ENCODE measurements at regions not wholly inside any gene's neighbourhood (a gene's known extent, or its start where the extent isn't known, plus 50 kb on each side); places are given as distances from the start of the nearest gene placed in this dataset.

DNA sequence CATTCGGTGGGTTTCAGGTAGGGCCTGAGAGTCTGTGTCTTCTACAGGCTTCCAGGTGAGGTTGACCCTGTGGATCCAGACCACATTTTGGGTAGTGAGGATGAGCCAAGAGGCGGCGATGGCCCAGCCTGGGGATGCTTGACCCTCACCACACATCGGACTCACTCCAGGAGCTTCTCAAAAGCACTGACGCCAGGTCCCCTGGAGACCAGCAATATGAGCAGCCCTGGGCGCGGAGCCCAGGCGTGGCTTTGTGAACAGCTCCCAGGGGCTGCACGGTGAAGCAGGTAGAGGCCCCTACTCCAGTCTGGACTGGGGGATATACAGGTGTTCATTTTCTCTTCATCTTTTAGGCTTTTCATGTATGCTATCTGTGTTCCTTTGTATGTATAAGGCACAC, 139.7 kb upstream of the PCBD1 start:
- DNase-seq: no peak
- 91 to 94% methylated on average over 5 to 8 of the region's 9 CpGs for WGBS, 2 donors

DNA sequence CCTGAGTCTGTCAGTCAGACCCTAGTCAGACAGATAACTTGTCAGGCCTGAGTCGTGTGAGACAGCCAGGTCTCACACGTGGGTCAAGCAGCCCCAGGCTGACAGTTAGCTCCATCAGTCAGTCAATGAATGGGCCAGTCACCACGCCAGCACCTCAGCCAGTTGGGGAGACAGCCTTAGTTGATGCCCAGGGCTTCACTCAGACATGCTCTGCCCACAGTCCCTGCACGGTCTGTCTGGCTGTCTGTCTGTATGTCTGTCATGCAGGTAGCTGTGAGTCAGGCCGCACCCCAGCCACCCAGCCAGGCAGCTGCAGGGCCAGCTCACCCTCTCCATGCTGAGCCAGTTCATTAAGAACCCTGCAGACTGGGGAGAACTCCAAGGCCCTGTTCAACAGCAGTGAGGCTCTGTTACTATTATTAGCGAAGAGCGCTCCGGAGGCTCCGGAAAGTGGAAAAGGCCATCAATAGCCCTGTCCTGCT, 141.1 kb upstream of the PCBD1 start:
- intact Hi-C loops (cut with DNase I): no loop called here
- no peaks in the 10 kb centered on the region for H3K36me3 ChIP-seq
- 43 to 75% methylated on average over 3 of the region's 9 CpGs for WGBS, 2 donors

More for the DNA sequence above, 139.7 kb upstream of the PCBD1 start:
- Histone ChIP-seq H3K9me3 (no peaks in the 10 kb centered on the region), H3K27me3 (no peaks in the 10 kb centered on the region), H3K27ac (no peak overlapping the region), H3K4me3 (no peak overlapping the region), H3K36me3 (no peaks in the 10 kb centered on the region), H3K4me1 (no peaks in the 10 kb centered on the region)
- intact Hi-C loops (cut with DNase I): no loop called here
- TF ChIP-seq POLR2A (IDR thresholded peaks at IDR 0.05): no peak
- TF ChIP-seq, protein P1, sequence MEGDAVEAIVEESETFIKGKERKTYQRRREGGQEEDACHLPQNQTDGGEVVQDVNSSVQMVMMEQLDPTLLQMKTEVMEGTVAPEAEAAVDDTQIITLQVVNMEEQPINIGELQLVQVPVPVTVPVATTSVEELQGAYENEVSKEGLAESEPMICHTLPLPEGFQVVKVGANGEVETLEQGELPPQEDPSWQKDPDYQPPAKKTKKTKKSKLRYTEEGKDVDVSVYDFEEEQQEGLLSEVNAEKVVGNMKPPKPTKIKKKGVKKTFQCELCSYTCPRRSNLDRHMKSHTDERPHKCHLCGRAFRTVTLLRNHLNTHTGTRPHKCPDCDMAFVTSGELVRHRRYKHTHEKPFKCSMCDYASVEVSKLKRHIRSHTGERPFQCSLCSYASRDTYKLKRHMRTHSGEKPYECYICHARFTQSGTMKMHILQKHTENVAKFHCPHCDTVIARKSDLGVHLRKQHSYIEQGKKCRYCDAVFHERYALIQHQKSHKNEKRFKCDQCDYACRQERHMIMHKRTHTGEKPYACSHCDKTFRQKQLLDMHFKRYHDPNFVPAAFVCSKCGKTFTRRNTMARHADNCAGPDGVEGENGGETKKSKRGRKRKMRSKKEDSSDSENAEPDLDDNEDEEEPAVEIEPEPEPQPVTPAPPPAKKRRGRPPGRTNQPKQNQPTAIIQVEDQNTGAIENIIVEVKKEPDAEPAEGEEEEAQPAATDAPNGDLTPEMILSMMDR (IDR thresholded peaks at IDR 0.05): no peak

DNA sequence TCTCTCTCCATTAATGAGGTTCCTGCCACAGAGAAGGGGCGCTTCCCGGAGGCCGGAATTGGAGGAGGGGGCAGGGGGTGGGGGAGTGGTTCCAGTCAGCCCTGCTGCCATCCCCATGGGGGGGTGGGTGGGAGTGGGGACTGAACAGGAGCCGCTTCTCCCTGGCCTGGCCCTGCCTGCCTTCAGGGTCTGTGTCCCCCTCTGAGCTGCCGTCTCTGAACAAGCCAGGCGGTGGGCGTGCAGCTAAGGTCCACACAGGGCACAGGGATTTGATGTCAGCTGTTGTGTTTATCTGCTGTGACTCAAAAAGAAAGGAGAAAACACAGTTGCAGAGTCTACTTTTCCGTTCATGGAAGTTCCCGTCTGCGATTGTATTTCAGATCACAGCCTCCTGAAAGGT, 141.5 kb upstream of the PCBD1 start:
- 80 to 93% methylated on average over 3 of the region's 10 CpGs for WGBS, 2 donors
- no peaks in the 10 kb centered on the region for H3K36me3 ChIP-seq
- intact Hi-C loops (cut with DNase I): no loop called here

More for the DNA sequence above, 141.1 kb upstream of the PCBD1 start:
- TF ChIP-seq, protein P1 (IDR thresholded peaks at IDR 0.05): no peak
- no peak for TF ChIP-seq POLR2A (IDR thresholded peaks at IDR 0.05)
- no peak overlapping the region for H3K4me3 ChIP-seq
- no peak overlapping the region for H3K27ac ChIP-seq
- H3K27me3 ChIP-seq: no peaks in the 10 kb centered on the region
- H3K9me3 ChIP-seq: no peaks in the 10 kb centered on the region
- no peaks in the 10 kb centered on the region for H3K4me1 ChIP-seq
- DNase-seq: no peak

DNA sequence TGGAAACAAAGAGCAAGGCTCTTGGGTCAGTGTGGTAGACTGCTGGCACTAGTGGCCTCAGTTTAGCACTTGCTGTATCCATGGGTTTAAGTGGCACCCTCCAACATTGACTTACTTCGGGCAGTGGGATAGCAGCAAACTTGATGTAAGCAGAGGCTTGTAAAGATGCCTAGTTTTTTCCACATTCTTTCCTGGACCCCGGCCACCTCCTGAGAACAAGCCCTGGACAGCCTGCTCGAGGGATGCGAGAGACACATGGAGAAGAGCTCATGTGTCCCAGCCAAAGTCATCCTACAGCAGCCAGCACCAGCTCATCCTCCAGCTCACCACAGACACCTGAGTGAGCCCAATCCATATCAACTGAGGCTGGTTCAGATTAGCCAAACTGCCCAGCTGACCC, 142.7 kb upstream of the PCBD1 start:
- Histone ChIP-seq H3K27ac (no peak overlapping the region), H3K4me1 (no peaks in the 10 kb centered on the region), H3K36me3 (no peaks in the 10 kb centered on the region), H3K9me3 (no peaks in the 10 kb centered on the region), H3K4me3 (no peak overlapping the region), H3K27me3 (no peaks in the 10 kb centered on the region)
- WGBS, 2 donors: 75 to 81% methylated on average over 4 of the region's 4 CpGs
- intact Hi-C loops (cut with DNase I): no loop called here
- TF ChIP-seq POLR2A (IDR thresholded peaks at IDR 0.05): no peak
- TF ChIP-seq, protein P1 (IDR thresholded peaks at IDR 0.05): no peak
- no peak for DNase-seq

More for the DNA sequence above, 141.5 kb upstream of the PCBD1 start:
- H3K27me3 ChIP-seq: no peaks in the 10 kb centered on the region
- H3K4me1 ChIP-seq: no peaks in the 10 kb centered on the region
- no peak for DNase-seq
- no peak overlapping the region for H3K27ac ChIP-seq
- H3K9me3 ChIP-seq: no peaks in the 10 kb centered on the region
- H3K4me3 ChIP-seq: no peak overlapping the region
- TF ChIP-seq, protein P1 (IDR thresholded peaks at IDR 0.05): no peak
- TF ChIP-seq POLR2A (IDR thresholded peaks at IDR 0.05): no peak

DNA sequence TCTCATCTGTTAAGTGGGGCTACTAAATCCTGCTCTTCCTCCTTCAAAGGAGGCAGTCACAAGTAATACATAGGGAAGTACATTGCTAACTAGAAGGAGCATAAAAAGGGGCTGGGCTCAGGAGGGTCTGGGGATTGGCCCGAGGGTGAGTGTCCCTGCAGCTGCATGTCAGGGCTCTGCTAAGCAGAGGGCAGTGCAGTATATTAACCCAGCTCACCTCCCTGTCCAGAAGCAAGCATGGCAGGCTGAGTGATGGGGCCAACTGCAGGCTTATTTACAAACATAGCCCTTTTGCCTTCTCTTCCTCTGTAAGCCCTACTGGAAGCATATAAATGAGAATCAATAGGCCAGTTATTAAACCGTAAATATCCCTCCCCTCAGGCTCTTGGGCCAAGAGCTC, 143.2 kb upstream of the PCBD1 start:
- intact Hi-C loops (cut with DNase I): no loop called here
- WGBS, 2 donors: 33 to 48% methylated on average over 1 to 2 of the region's 2 CpGs
- TF ChIP-seq, protein P1 (IDR thresholded peaks at IDR 0.05): no peak
- no peak for TF ChIP-seq POLR2A (IDR thresholded peaks at IDR 0.05)
- Histone ChIP-seq H3K4me3 (no peak overlapping the region), H3K27me3 (no peaks in the 10 kb centered on the region), H3K4me1 (no peaks in the 10 kb centered on the region), H3K9me3 (no peaks in the 10 kb centered on the region), H3K36me3 (no peaks in the 10 kb centered on the region), H3K27ac (no peak overlapping the region)
- no peak for DNase-seq
